NT2/D1 (cell line): ENCODE measurements at regions not wholly inside any gene's neighbourhood (a gene's known extent, or its start where the extent isn't known, plus 50 kb on each side); places are given as distances from the start of the nearest gene placed in this dataset.

Source experiments
- SUZ12 ChIP-seq: IDR thresholded peaks from 2 replicates; pipeline ENCODE4 v1.6.1; 2011; ENCODE audit not compliant: insufficient read length, insufficient read depth; ENCODE audit errors: extremely low read depth
- YY1 ChIP-seq: IDR thresholded peaks from 2 replicates; pipeline ENCODE4 v1.6.1; 2011; ENCODE audit not compliant: insufficient read length, insufficient read depth
- ZNF274 ChIP-seq: IDR thresholded peaks from 2 replicates; pipeline ENCODE4 v1.6.1; 2011; ENCODE audit warnings: mild to moderate bottlenecking, low read depth, low read length

GRCh38 chr16:72406390-72406789 is 234.4 kb upstream of the PMFBP1 start:
- no peak for TF ChIP-seq YY1
- no peak for TF ChIP-seq ZNF274
- TF ChIP-seq SUZ12 = no peak
